SK-N-SH (cell line): ENCODE measurements at regions not wholly inside any gene's neighbourhood (a gene's known extent, or its start where the extent isn't known, plus 50 kb on each side); places are given as distances from the start of the nearest gene placed in this dataset.

Experiments used
- CHD2 ChIP-seq: fragments of 150-350 bp; IDR thresholded peaks from 2 replicates; pipeline ENCODE4 v1.6.1; 2018; ENCODE audit warnings: low read length; ENCODE audit not compliant: partially characterized antibody
- CTCF ChIP-seq: fragments of 200-600 bp; sonication (generic); IDR thresholded peaks from 2 replicates; pipeline ENCODE4 v1.6.1; 2017; ENCODE audit warnings: antibody characterized with exemption, mild to moderate bottlenecking, moderate library complexity
- ELF1 ChIP-seq: IDR thresholded peaks from 2 replicates; pipeline ENCODE4 v1.4.0; 2012
- EZH2phosphoT487 ChIP-seq: fragments of 200-600 bp; sonication (generic); IDR thresholded peaks from 2 replicates; pipeline ENCODE4 v1.6.1; 2017; ENCODE audit warnings: low read depth, mixed run types, mild to moderate bottlenecking, antibody characterized with exemption, moderate library complexity, borderline replicate concordance
- GABPA ChIP-seq: IDR thresholded peaks from 2 replicates; pipeline ENCODE4 v1.4.0; 2012; ENCODE audit warnings: low read depth, mild to moderate bottlenecking
- MAX ChIP-seq: IDR thresholded peaks from 2 replicates; pipeline ENCODE4 v1.4.0; 2012; ENCODE audit warnings: low read depth
- NFIC ChIP-seq: IDR thresholded peaks from 2 replicates; pipeline ENCODE4 v1.4.0; 2012; ENCODE audit warnings: borderline replicate concordance
- PBX3 ChIP-seq: IDR thresholded peaks from 2 replicates; pipeline ENCODE4; 2012
- RAD21 ChIP-seq: IDR thresholded peaks from 2 replicates; pipeline ENCODE4 v1.6.1; 2012; ENCODE audit warnings: mild to moderate bottlenecking, low read length
- REST ChIP-seq: IDR thresholded peaks from 2 replicates; pipeline ENCODE4 v1.6.1; 2012; ENCODE audit warnings: mild to moderate bottlenecking, low read depth, low read length, moderate library complexity
- SIN3A ChIP-seq: IDR thresholded peaks from 2 replicates; pipeline ENCODE4 v1.6.1; 2012; ENCODE audit warnings: low read depth, mild to moderate bottlenecking, low read length, moderate library complexity, borderline replicate concordance

DNA sequence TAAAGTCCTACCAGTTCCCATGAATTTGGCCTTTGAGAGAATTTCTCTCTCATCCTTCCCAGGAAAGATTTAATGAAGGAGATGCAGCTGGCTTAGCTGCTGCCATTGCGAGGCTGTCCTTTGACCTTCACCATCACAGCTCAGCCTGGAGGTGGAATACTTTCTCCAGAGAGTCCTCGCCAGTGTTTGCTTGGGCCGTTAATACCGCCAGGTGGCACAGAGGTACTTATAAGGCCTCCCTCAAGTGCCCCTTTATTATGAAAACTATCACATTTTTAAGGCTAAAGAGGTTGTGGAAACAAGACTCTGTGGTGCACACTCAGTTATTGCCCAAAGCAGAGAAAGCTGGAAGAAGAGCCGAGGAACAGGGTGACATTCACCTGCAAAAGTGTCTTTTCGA lies 330.6 kb downstream of the CCSER2 start:
- TF ChIP-seq NFIC (no peak), CTCF (no peak), EZH2phosphoT487 (no peak), GABPA (no peak), SIN3A (no peak), ELF1 (no peak), RAD21 (no peak), REST (no peak), CHD2 (no peak), MAX (no peak), PBX3 (no peak)
